Hepatocyte (in vitro differentiated cells): ENCODE measurements at regions not wholly inside any gene's neighbourhood (a gene's known extent, or its start where the extent isn't known, plus 50 kb on each side); places are given as distances from the start of the nearest gene placed in this dataset.

Experiments used
- CTCF ChIP-seq: fragments of 200-600 bp; sonication (generic); IDR thresholded peaks from 2 replicates; pipeline ENCODE4 v1.5.1; 2016; ENCODE audit warnings: antibody characterized with exemption, mild to moderate bottlenecking; ENCODE audit not compliant: poor library complexity
- EZH2phosphoT487 ChIP-seq: fragments of 200-600 bp; sonication (generic); IDR thresholded peaks from one replicate; pipeline ENCODE4 v1.6.1; 2018; ENCODE audit warnings: antibody characterized with exemption, mild to moderate bottlenecking, low read depth, moderate library complexity; ENCODE audit not compliant: unreplicated experiment, severe bottlenecking

GRCh38 chr4:178255172-178255571, 812.9 kb upstream of the AGA start:
- TF ChIP-seq CTCF: no peak
- TF ChIP-seq EZH2phosphoT487: no peak
